Gastroesophageal sphincter (tissue), 4 donors: ENCODE measurements at regions not wholly inside any gene's neighbourhood (a gene's known extent, or its start where the extent isn't known, plus 50 kb on each side); places are given as distances from the start of the nearest gene placed in this dataset.

ENCODE experiments used
- ATAC-seq: fragments of 150-250 bp; one replicate; pipeline ENCODE4 v1.9.1; 2016; ENCODE audit warnings: mild to moderate bottlenecking, moderate library complexity
- H3K27ac ChIP-seq, 4 donors: fragments of 200-600 bp; sonication (generic) in 3 of 4; 1 replicate in 3 of 4; 2 replicates in 1 of 4; pipeline ENCODE4 v1.5.1; 2016 to 2019
- H3K27me3 ChIP-seq: fragments of 200-600 bp; sonication (generic); one replicate; pipeline ENCODE4 v1.5.1; 2019
- H3K36me3 ChIP-seq, 2 donors: fragments of 200-600 bp; sonication (generic); one replicate each; pipeline ENCODE4 v1.5.1; 2019; ENCODE audit warnings: control low read depth in 1 of 2
- H3K4me1 ChIP-seq, 3 donors: fragments of 200-600 bp; sonication (generic); 1 replicate in 2 of 3; 2 replicates in 1 of 3; pipeline ENCODE4 v1.5.1; 2016 to 2019; ENCODE audit warnings: control low read depth in 2 of 3
- H3K4me3 ChIP-seq, 2 donors: fragments of 200-600 bp; sonication (generic); one replicate each; pipeline ENCODE4 v1.5.1; 2019; ENCODE audit warnings: mild to moderate bottlenecking in 1 of 2, moderate library complexity in 1 of 2
- H3K9me3 ChIP-seq, 3 donors: fragments of 200-600 bp; sonication (generic); one replicate each; pipeline ENCODE4 v1.5.1; 2017 to 2019; ENCODE audit warnings: control low read depth in 2 of 3
- CTCF ChIP-seq, 4 experiments: fragments of 200-600 bp in 2 of 4; fragments of 450-650 bp in 2 of 4; sonication (generic) in 1 of 4; IDR thresholded peaks; one replicate each; pipeline ENCODE4 v1.5.1; 2017 to 2019; ENCODE audit warnings: antibody characterized with exemption in 4 of 4, mild to moderate bottlenecking in 2 of 4, moderate library complexity in 2 of 4
- EP300 ChIP-seq: sonication (generic); formaldehyde crosslinking; IDR thresholded peaks from one replicate; pipeline ENCODE4 v1.6.1; 2017; ENCODE audit warnings: antibody characterized with exemption, mild to moderate bottlenecking
- POLR2A ChIP-seq, 2 donors: fragments of 450-650 bp; IDR thresholded peaks; one replicate each; pipeline ENCODE4 v1.6.1; 2017; ENCODE audit warnings: antibody characterized with exemption in 2 of 2, mild to moderate bottlenecking in 2 of 2, moderate library complexity in 1 of 2
- POLR2AphosphoS5 ChIP-seq: sonication (generic); formaldehyde crosslinking; IDR thresholded peaks from one replicate; pipeline ENCODE4 v1.6.1; 2017; ENCODE audit warnings: antibody characterized with exemption
- WGBS, 2 donors: methylation state at CpG; one replicate each; pipeline ENCODE4 v1.1.5; 2018; ENCODE audit warnings: low coverage in 1 of 2; 5-methylcytosine and 5-hydroxymethylcytosine counted together

GRCh38 chr9:85223506-85224125, 518.1 kb downstream of the AGTPBP1 start:
- no peak overlapping the region for H3K27ac ChIP-seq
- H3K4me1 ChIP-seq, result no peaks in the 10 kb centered on the region
- WGBS, 2 donors, result 81 to 90% methylated on average over 2 of the region's 2 CpGs
- no peaks in the 10 kb centered on the region for H3K9me3 ChIP-seq
- ATAC-seq, result no peak
- H3K4me3 ChIP-seq, result no peak overlapping the region
- TF ChIP-seq EP300 (no peak), CTCF (IDR thresholded peaks at IDR 0.05) (no peak), POLR2AphosphoS5 (no peak), POLR2A (IDR thresholded peaks at IDR 0.05) (no peak)
- no peaks in the 10 kb centered on the region for H3K36me3 ChIP-seq
- no peaks in the 10 kb centered on the region for H3K27me3 ChIP-seq

GRCh38 chr9:85216601-85217000, 525.2 kb downstream of the AGTPBP1 start:
- Histone ChIP-seq H3K4me3 (no peak overlapping the region), H3K27ac (no peak overlapping the region), H3K4me1 (no peaks in the 10 kb centered on the region), H3K36me3 (no peaks in the 10 kb centered on the region), H3K9me3 (no peaks in the 10 kb centered on the region), H3K27me3 (no peaks in the 10 kb centered on the region)
- TF ChIP-seq EP300 (no peak), POLR2AphosphoS5 (no peak), CTCF (IDR thresholded peaks at IDR 0.05) (no peak), POLR2A (IDR thresholded peaks at IDR 0.05) (no peak)
- no peak for ATAC-seq
- 61% methylated on average over 6 of the region's 6 CpGs for WGBS, 2 donors

- Histone ChIP-seq H3K36me3 (no peaks in the 10 kb centered on the region), H3K9me3 (no peaks in the 10 kb centered on the region), H3K4me1 (no peaks in the 10 kb centered on the region), H3K27ac (no peak overlapping the region), H3K27me3 (no peaks in the 10 kb centered on the region), H3K4me3 (no peak overlapping the region)
- ATAC-seq, result no peak
- no peak for TF ChIP-seq POLR2A (IDR thresholded peaks at IDR 0.05)
- no peak for TF ChIP-seq POLR2AphosphoS5
- TF ChIP-seq EP300, result no peak
Measured at GRCh38 chr9:85215961-85216360, 525.8 kb downstream of the AGTPBP1 start.

GRCh38 chr9:85215416-85215815, 526.3 kb downstream of the AGTPBP1 start:
- H3K9me3 ChIP-seq, result no peaks in the 10 kb centered on the region
- ATAC-seq, result no peak
- no peak overlapping the region for H3K27ac ChIP-seq
- H3K36me3 ChIP-seq, result no peaks in the 10 kb centered on the region
- 73 to 79% methylated on average over 4 of the region's 4 CpGs for WGBS, 2 donors
- TF ChIP-seq POLR2AphosphoS5 (no peak), CTCF (IDR thresholded peaks at IDR 0.05) (no peak), EP300 (no peak), POLR2A (IDR thresholded peaks at IDR 0.05) (no peak)
- no peaks in the 10 kb centered on the region for H3K4me1 ChIP-seq
- H3K4me3 ChIP-seq, result no peak overlapping the region
- no peaks in the 10 kb centered on the region for H3K27me3 ChIP-seq

GRCh38 chr9:85213650-85214607, 527.8 kb downstream of the AGTPBP1 start:
- no peaks in the 10 kb centered on the region for H3K4me1 ChIP-seq
- TF ChIP-seq POLR2A (IDR thresholded peaks at IDR 0.05) (no peak), POLR2AphosphoS5 (no peak), CTCF (IDR thresholded peaks at IDR 0.05) (no peak), EP300 (no peak)
- no peak overlapping the region for H3K4me3 ChIP-seq
- H3K27ac ChIP-seq, result no peak overlapping the region
- H3K36me3 ChIP-seq, result no peaks in the 10 kb centered on the region
- no peak for ATAC-seq
- H3K9me3 ChIP-seq, result no peaks in the 10 kb centered on the region
- 54 to 72% methylated on average over 4 of the region's 4 CpGs for WGBS, 2 donors
- no peaks in the 10 kb centered on the region for H3K27me3 ChIP-seq
